Brain microvascular endothelial cell (primary cell): ENCODE measurements at regions not wholly inside any gene's neighbourhood (a gene's known extent, or its start where the extent isn't known, plus 50 kb on each side); places are given as distances from the start of the nearest gene placed in this dataset.
A peak's percentile ranks its signal among the peaks of the same experiment; 100 is the strongest.
"Not testable (repeated sequence)": the region's sequence is repeated elsewhere in the genome, so short reads cannot be mapped to it uniquely, and the experiment has no call there.

Source experiments
- DNase-seq: peaks from one replicate; pipeline ENCODE4 v3.0.0-alpha.2; 2020
- H3K27ac ChIP-seq: fragments of 250-450 bp; sonication (Bioruptor Pico); 2 replicates; pipeline ENCODE4 v1.5.1; 2020; ENCODE audit warnings: mild to moderate bottlenecking, moderate library complexity
- H3K27me3 ChIP-seq: fragments of 250-450 bp; sonication (Bioruptor Pico); replicated peaks from 2 replicates; pipeline ENCODE4 v1.5.1; 2020; ENCODE audit warnings: mild to moderate bottlenecking
- H3K36me3 ChIP-seq: fragments of 250-450 bp; sonication (Bioruptor Pico); replicated peaks from 2 replicates; pipeline ENCODE4 v1.5.1; 2020; ENCODE audit warnings: mild to moderate bottlenecking
- H3K4me3 ChIP-seq: 2 replicates; pipeline ENCODE4 v1.5.1; 2011; ENCODE audit warnings: low read depth, mild to moderate bottlenecking, control low read depth, low read length, moderate library complexity
- in situ Hi-C: cut with HindIII; loops from 2 replicates; pipeline ENCODE4 v1.10.0; 2017; ENCODE audit warnings: low sequenced_read_pairs, low pct_ligation_motif_present
- TF ChIP-seq, protein P1 (sequence below): IDR thresholded peaks from 2 replicates; pipeline ENCODE4 v1.5.1; 2011; ENCODE audit warnings: low read depth, mild to moderate bottlenecking, moderate library complexity, low read length, control low read depth, inconsistent platforms; ENCODE audit errors: missing control alignments

DNA sequence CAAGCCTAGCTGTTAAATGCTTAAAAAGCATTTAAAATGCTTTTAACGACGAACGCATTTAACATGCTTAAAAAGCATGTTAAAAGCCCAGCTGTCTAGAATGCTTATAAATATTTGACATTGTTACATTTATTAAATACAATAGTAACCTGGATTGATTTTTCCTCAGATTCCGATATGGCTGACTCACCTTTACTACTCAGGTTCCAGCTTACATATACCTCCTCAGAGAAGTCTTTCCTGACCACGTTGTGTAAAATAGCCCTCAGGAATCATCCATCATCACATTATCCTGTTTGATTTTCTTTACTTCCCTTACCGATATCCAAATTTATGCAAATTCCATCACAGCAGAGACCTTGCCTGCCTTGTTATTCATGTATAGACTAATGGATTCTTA lies 51.4 kb downstream of the SLC41A2 start:
- Histone ChIP-seq H3K27me3 (no peaks in the 10 kb centered on the region), H3K4me3 (no peak overlapping the region), H3K36me3 (no peaks in the 10 kb centered on the region), H3K27ac (no peak overlapping the region)
- in situ Hi-C loops: no loop called here
- TF ChIP-seq, protein P1, sequence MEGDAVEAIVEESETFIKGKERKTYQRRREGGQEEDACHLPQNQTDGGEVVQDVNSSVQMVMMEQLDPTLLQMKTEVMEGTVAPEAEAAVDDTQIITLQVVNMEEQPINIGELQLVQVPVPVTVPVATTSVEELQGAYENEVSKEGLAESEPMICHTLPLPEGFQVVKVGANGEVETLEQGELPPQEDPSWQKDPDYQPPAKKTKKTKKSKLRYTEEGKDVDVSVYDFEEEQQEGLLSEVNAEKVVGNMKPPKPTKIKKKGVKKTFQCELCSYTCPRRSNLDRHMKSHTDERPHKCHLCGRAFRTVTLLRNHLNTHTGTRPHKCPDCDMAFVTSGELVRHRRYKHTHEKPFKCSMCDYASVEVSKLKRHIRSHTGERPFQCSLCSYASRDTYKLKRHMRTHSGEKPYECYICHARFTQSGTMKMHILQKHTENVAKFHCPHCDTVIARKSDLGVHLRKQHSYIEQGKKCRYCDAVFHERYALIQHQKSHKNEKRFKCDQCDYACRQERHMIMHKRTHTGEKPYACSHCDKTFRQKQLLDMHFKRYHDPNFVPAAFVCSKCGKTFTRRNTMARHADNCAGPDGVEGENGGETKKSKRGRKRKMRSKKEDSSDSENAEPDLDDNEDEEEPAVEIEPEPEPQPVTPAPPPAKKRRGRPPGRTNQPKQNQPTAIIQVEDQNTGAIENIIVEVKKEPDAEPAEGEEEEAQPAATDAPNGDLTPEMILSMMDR: no peak
- DNase-seq: no peak

DNA sequence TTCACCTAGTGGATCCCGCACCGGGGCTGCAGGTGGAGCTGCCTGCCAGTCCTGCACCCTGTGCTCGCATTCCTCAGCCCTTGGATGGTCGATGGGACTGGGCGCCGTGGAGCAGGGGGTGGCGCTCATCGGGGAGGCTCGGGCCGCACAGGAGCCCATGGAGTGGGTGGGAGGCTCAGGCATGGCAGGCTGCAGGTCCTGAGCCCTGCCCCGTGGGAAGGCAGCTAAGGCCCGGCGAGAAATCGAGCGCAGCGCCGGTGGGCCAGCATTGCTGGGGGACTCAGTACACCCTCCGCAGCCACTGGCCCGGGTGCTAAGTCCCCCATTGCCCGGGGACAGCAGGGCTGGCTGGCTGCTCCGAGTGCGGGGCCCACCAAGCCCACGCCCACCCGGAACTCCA lies 52.6 kb downstream of the SLC41A2 start:
- in situ Hi-C loops, DNase-seq, H3K27me3 ChIP-seq, H3K36me3 ChIP-seq, H3K4me3 ChIP-seq, H3K27ac ChIP-seq: not testable (repeated sequence)

DNA sequence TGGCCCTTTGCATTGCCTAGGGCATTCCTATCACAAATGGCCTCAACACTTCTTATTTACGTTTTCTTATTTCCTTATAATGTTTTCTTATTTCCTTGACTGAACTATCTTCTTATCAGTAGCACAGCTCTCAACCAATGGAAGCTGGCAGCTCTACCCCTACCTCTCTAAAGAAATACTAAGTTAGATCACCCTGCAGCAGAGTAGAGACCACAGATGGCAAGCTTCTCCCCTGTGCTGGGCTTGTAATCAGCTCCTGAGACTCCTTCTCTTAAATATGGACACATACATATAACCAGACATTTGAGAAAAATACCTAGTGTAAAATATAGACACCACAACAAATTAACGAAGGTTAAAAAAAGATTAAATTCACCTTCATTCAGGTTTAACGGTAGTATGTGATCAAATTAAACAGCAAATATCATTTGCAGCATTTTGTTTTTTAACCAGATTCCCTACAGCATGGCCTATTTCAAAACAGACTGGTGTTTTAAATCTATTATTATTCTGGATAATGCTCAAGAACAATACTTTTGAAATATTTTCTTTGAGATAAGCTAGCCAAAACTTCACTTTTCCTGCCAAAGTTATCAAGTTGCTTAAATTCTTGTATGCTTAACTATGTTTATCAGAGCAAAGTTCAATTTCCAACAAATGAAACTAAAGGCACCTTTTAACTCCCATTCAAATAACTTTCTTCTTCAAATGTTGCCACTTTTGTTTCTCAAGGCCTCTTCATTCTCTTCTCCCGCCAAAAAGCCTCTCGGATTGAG lies 54.3 kb downstream of the SLC41A2 start:
- no peak overlapping the region for H3K27ac ChIP-seq
- H3K36me3 ChIP-seq: no peaks in the 10 kb centered on the region
- in situ Hi-C loops: no loop called here
- TF ChIP-seq, protein P1: no peak
- peak; percentile 12 for DNase-seq
- no peaks in the 10 kb centered on the region for H3K27me3 ChIP-seq
- no peak overlapping the region for H3K4me3 ChIP-seq

DNA sequence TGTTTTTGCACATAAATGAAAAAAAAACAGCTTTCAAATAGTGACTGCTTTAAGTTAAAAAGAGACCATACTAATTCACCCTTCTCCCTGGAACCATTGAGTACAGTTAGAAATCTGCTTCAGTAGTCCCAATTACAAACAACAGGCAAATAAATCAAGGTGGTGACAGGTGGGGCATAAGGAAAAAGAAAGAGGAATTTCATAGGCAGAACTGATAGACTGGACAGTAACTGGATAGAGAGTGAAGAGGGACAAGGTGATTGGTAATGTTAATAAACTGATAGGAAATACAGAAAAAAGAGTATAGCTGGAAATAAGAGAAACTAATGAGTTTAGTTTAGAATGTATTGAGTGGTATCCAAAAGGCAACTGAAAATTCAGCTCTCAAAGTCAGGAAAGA lies 56.0 kb downstream of the SLC41A2 start:
- H3K4me3 ChIP-seq: no peak overlapping the region
- in situ Hi-C loops: no loop called here
- H3K27me3 ChIP-seq: no peaks in the 10 kb centered on the region
- H3K27ac ChIP-seq: no peak overlapping the region
- H3K36me3 ChIP-seq: no peaks in the 10 kb centered on the region
- DNase-seq: no peak
- TF ChIP-seq, protein P1: no peak

DNA sequence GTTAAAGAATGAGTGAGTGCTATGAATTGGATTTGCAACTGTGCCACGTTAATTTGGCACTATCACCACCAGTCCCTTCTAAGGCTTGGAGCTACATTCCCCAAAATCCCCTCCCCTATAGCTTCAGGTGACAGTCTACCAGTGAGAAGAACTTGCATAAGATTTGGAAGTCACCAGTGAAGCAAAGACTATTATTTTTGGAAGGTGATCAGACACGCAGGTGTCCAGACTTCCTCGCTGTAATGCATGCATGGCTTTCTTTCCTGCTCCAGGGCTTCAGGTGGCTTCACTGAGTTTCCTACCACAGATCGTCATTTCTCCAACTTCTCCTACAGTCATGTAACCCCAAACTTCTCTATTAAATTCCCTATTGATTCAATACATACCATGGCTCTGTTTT lies 61.4 kb downstream of the SLC41A2 start:
- TF ChIP-seq, protein P1: no peak
- Histone ChIP-seq H3K4me3 (no peak overlapping the region), H3K27me3 (no peaks in the 10 kb centered on the region), H3K27ac (no peak overlapping the region), H3K36me3 (no peaks in the 10 kb centered on the region)
- in situ Hi-C loops: no loop called here
- no peak for DNase-seq

DNA sequence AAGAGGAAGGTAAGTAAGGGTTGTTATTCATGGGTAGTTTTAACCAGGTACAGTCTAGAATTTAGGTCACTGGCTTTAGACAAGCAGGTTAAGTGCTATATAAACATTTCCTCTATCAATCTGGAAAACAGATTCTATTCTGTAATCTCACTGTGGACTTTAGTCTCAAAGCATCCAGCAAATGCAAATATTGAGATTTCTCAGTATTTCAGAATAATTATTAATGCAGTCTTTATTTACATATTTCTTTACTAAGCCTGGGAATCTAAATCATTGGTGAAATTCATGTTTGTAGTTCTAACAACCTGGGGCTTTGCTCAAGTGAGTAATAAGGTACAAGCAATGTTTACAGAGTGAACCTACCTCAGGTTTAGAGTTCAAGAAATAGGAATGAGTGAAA lies 61.9 kb downstream of the SLC41A2 start:
- Histone ChIP-seq H3K36me3 (no peaks in the 10 kb centered on the region), H3K27me3 (no peaks in the 10 kb centered on the region), H3K4me3 (no peak overlapping the region), H3K27ac (no peak overlapping the region)
- DNase-seq: no peak
- in situ Hi-C loops: no loop called here
- TF ChIP-seq, protein P1: no peak
